ENCODE measurements at regions not wholly inside any gene's neighbourhood (a gene's known extent, or its start where the extent isn't known, plus 50 kb on each side); places are given as distances from the start of the nearest gene placed in this dataset.

DNA sequence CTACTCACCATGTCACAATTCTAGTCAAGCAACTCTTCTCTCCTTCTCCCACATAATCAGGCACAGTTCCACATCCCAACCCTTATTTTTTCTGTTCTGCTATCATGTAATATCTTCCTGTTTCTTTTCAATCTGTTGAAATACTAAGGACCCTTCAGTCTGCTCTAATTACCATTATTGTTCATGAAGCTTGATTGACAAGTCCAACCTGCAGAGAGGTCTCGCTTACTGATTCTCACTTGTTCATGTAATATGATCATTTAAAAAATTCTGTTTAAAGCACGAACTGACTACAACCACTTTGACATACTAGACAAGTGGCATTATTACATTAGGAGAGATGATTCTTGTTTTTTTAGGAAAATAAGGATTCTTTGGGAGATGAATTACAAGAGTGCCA is 108.6 kb upstream of the MAD2L1 start:
- no peak for DNase-seq

DNA sequence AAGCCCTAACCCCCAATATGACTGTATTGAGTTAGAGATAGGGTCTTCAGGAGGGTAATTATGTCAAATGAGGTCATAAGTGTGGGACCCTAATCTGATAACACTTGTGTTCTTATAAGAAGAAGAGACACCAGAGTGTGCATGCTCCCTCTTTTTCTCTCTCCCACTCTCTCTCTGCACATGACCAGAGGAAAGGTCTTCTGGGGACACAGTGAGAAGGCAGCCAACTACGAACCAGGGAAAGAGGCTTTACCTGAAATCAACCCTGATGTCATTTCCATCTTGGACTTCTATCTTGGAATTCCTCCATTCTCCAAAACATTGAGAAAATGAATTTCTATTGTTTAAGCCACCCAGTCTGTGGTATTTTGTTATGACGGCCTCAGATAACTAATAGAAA is 97.2 kb upstream of the MAD2L1 start:
- no peak for DNase-seq

GRCh38 chr4:120158841-120159463 is 92.3 kb upstream of the MAD2L1 start:
- DNase-seq = no peak

GRCh38 chr4:120158046-120158445 is 91.4 kb upstream of the MAD2L1 start:
- no peak for DNase-seq

DNA sequence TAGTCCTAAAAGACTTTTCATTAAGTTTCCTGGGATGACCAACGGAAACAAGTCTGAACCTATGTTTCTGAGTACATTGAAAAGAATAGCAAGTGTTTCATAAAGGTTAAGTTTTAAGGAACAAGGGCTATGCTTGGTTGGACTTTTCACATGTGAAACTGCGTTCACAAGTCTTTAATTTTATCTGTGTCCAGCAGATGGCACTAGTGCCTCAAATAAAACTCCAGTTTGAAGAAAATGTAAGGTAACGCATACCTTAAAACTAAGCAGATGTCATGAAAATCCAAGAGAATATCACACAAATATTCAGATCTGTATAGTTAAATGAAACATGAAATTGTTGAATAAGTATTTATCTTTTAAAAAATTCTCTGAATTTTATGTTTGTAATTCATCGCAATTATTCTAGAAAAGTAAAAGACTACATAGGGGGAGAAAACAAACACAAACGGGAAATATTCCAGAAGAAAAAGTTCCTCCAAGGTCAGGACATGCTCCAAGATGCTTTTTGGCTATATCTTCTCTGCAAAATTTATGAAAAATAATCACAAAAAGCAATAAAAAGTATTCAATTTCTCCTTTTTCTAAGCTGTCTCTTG is 89.6 kb upstream of the MAD2L1 start:
- peak in 3 of 5 donors; percentile 17 to 60 (median 18) for DNase-seq

GRCh38 chr4:120155287-120155686 is 88.6 kb upstream of the MAD2L1 start:
- DNase-seq = no peak

DNA sequence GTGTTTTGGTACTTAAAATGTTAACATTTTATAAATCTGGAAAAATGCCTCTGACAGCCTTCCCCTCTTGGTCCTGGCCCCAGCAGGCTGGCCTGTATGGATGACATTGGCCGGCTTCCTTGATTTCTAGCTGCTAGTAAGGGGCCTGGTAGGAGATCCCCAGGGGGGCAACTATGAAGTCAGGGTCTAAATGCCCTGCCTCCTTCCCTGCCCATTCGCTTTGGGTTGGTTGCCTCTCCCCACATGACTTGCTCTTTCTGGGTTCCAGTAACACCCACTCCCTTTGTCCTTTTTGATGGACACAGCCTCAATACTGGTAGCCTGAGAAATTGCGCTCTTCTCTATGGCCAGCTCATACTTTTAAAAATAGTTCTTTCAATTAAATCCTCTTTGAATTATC is 78.0 kb upstream of the MAD2L1 start:
- DNase-seq = no peak

DNA sequence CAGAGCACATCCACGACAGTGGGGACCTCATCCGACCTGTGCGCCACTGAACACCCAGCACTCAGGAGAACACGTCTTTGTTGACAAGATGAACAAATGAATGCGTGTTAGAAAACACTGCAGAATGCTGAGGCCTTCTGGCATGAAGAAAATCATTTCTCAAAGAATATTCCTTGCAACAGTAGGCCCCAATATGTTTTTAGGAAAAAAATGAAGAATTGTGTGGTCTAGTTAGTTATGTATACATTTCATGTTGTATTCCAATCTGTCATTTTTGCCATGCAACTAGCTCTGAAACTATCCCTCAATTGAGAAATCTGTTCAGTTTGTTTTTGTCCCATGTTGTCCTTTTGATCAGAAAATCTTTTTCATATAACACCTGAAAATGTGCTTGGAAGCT is 77.4 kb upstream of the MAD2L1 start:
- DNase-seq = no peak

DNA sequence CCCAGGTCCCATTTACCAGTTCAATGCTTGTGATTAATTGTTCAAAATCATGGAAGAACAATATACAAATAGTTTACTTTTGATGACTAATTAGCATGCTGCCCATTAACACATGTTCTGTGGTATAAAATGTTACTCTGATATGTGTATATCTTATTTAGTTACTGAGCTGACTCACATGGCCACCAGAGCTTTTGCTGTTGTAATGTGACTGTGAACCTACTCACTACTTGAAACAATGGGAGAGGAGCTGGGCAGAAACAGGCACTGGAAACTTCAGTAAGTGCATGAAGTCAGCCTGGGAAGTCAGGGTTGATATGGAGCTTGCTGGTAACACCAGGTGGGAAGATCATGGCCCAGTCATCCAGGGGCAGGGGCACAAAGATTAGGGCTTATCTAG is 72.7 kb upstream of the MAD2L1 start:
- DNase-seq = no peak

- DNase-seq = no peak
Measured at GRCh38 chr4:120132935-120133334, 66.3 kb upstream of the MAD2L1 start.

DNA sequence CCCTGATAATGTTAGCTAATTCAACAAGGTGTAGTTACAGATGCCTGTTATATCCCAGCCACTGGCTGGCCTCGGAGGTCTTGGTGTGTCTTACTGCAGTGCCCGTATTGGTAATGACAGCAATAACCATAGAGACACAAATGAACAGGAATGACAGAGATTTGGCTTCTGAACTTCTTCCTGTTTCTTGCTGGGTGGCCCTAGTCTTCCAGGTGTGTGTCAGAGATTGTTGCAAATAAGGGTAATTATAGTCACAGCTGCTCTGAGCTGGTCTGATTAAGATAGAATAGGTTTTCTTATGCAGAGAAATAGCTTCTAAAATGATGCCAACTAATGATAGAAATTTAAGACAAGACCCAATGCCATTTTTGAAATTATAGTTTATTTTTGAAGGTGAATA is 64.1 kb upstream of the MAD2L1 start:
- DNase-seq = no peak

All from T-helper 1 cell (primary cell).